NCI-H510A treated with DMSO at 0.1 percent for 48 hours (cell line): ENCODE measurements at regions not wholly inside any gene's neighbourhood (a gene's known extent, or its start where the extent isn't known, plus 50 kb on each side); places are given as distances from the start of the nearest gene placed in this dataset.
"Not testable (repeated sequence)": the region's sequence is repeated elsewhere in the genome, so short reads cannot be mapped to it uniquely, and the experiment has no call there.

Experiments used
- DNase-seq: peaks from one replicate; lab custom pipeline; 2025; lab: John Stamatoyannopoulos, UW

DNA sequence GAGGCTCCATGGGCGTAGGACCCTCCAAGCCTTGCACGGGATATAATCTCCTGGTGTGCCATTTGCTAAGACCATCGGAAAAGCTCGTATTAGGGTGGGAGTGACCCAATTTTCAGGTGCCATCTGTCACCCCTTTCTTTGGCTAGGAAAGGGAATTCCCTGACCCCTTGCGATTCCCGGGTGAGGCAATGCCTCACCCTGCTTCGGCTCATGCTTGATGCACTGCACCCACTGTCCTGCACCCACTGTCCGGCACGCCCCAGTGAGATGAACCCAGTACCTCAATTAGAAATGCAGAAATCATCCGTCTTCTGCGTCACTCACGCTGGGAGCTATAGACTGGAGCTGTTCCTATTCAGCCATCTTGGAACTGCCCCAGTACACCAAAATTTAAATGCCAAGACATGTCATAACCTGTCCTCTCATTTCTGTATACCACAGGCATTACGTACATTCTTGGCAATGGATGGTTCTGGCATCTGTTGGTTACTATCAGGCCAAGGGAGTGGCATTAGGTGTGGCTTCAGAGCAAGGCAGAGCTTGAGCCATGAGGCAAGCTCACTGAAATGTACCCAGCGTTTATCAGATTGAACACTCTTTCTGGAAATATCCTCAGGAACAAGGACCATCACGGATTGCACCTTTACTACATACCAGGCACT lies 95.4 kb upstream of the GALNT18 start:
- no peak for DNase-seq

GRCh38 chr11:11715075-11715474 lies 93.3 kb upstream of the GALNT18 start:
- not testable (repeated sequence) for DNase-seq

GRCh38 chr11:11710556-11710955 lies 88.8 kb upstream of the GALNT18 start:
- no peak for DNase-seq

- DNase-seq: no peak
Observed at GRCh38 chr11:11709447-11710239, 87.8 kb upstream of the GALNT18 start.

DNA sequence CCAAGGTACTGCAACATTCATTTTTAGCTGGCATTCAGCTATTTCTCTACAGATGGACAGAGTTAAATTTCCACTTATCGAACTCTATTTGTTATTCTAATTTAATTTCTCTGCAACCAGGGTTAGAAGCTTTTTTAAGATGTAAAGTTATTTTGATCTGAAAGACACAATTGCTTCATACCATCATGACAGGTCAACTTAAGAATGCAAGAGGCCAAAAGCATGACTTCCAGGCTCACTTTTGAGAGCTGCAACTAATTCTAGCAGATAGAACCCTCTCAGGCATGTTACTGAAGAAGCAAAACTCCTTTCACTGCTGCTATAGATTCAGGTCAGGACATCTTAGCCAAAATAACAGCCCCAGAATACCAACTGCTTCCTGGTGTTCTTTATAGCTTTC lies 86.5 kb upstream of the GALNT18 start:
- DNase-seq: no peak

GRCh38 chr11:11706028-11706427 lies 84.2 kb upstream of the GALNT18 start:
- DNase-seq: no peak

GRCh38 chr11:11703885-11704284 lies 82.1 kb upstream of the GALNT18 start:
- no peak for DNase-seq

- DNase-seq: no peak
Observed at GRCh38 chr11:11701070-11701469, 79.3 kb upstream of the GALNT18 start.

DNA sequence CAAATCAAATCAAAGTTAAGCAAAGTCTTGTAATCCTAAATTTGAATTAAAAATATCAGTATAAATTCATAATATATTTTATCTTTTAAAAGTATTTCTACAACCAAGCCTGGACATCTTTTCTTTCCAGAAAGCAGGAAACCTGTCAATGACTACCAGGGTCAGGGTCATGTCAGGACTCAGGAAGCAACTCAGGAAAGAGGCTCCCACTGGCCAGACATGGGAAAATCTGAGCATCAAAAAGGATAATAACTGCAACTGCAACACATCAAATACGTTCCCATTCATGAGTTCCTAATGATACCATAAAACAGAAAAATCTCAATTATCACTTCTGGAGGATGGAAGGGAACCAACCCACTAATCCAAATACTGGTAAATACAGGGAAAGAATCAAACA lies 76.0 kb upstream of the GALNT18 start:
- DNase-seq: no peak

- peak; percentile 58 for DNase-seq
Observed at GRCh38 chr11:11691296-11692151, 69.7 kb upstream of the GALNT18 start.

GRCh38 chr11:11681536-11681935 lies 59.7 kb upstream of the GALNT18 start:
- no peak for DNase-seq

DNA sequence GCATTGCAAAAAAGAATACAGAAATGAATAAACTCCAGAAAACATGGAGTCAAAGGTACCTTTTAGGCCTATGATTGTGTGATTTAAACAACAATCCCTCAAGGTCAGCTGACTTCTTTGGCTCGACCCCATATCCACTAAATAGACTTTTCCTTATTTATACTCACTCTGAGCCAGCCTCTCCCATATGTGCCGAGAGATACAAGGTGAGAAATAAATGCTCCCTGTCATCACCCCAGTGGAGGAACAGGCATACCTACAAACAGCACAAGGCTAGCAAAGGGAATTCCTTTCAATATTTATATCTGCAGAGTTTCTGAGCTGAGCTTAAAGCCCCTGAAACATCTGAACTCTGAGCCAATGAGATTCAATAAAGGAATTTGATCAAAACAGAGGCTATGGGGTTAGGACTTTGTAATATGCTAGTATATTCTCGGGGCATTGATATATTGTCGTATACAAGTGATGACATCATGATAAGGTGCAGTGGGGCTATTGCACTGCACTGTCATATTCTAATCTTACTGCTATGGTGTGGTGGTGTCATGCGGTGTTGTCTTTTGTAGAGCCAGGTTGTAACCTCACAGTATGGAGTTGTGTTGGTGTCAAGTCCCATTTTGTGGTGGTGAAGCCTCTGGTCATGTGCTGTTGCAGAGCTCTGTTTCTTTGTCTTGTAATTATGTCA lies 56.0 kb upstream of the GALNT18 start:
- no peak for DNase-seq

GRCh38 chr11:11675671-11676181 lies 53.9 kb upstream of the GALNT18 start:
- DNase-seq: no peak

DNA sequence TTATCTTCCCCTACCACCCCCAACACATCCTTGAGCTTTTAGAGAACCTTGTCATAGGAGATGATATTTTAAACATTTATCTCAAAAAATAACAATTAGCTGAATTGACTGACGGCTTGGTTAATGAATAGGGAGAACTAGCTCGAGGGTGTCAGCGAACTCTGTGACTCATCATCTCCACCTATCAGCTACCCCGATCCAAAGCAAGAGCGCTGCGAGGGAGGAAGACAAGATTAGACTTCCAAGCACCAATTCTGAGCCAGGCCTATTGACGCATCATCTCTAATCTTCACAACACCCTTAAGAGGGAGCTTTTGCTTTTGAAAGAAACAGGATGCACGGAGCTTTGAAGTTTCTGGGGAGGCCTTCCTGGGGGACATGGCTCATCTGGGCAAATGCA lies 51.0 kb upstream of the GALNT18 start:
- DNase-seq: no peak

- no peak for DNase-seq
Observed at GRCh38 chr11:11672101-11672500, 50.3 kb upstream of the GALNT18 start.
